HG03469 (cell line): ENCODE measurements at regions not wholly inside any gene's neighbourhood (a gene's known extent, or its start where the extent isn't known, plus 50 kb on each side); places are given as distances from the start of the nearest gene placed in this dataset.

Source experiments
- ATAC-seq: cut with Tn5 transposase; IDR thresholded peaks from one replicate; pipeline ENCODE4 v1.9.1; 2021; ENCODE audit warnings: mild to moderate bottlenecking, moderate library complexity, moderate number of reproducible peaks; ENCODE audit not compliant: unreplicated experiment

GRCh38 chr1:90412563-90412962, 304.5 kb downstream of the BARHL2 start:
- no peak for ATAC-seq

- no peak for ATAC-seq
These were observed 305.9 kb downstream of the BARHL2 start for GRCh38 chr1:90411185-90411584.

GRCh38 chr1:90407737-90408136, 309.4 kb downstream of the BARHL2 start:
- no peak for ATAC-seq

GRCh38 chr1:90405726-90406125, 311.4 kb downstream of the BARHL2 start:
- ATAC-seq, result no peak

GRCh38 chr1:90402893-90403849, 313.9 kb downstream of the BARHL2 start:
- no peak for ATAC-seq

- ATAC-seq, result no peak
These were observed 317.0 kb downstream of the BARHL2 start for GRCh38 chr1:90400131-90400530.

- no peak for ATAC-seq
These were observed 320.2 kb downstream of the BARHL2 start for GRCh38 chr1:90396917-90397316.

- no peak for ATAC-seq
These were observed 322.9 kb downstream of the BARHL2 start for GRCh38 chr1:90394247-90394646.

GRCh38 chr1:90393025-90393424, 324.1 kb downstream of the BARHL2 start:
- ATAC-seq, result no peak

- ATAC-seq, result no peak
These were observed 326.0 kb downstream of the BARHL2 start for GRCh38 chr1:90391126-90391525.

GRCh38 chr1:90387805-90388204, 329.3 kb downstream of the BARHL2 start:
- no peak for ATAC-seq

- ATAC-seq, result no peak
These were observed 330.0 kb downstream of the BARHL2 start for GRCh38 chr1:90386899-90387720.

- ATAC-seq, result no peak
These were observed 332.9 kb downstream of the BARHL2 start for GRCh38 chr1:90384193-90384592.

- no peak for ATAC-seq
These were observed 334.9 kb downstream of the BARHL2 start for GRCh38 chr1:90382161-90382560.

GRCh38 chr1:90381598-90381997, 335.5 kb downstream of the BARHL2 start:
- no peak for ATAC-seq

GRCh38 chr1:90371448-90371813, 345.7 kb downstream of the BARHL2 start:
- ATAC-seq, result no peak

- ATAC-seq, result no peak
These were observed 346.2 kb downstream of the BARHL2 start for GRCh38 chr1:90370686-90371447.

GRCh38 chr1:90362163-90362562, 354.9 kb downstream of the BARHL2 start:
- no peak for ATAC-seq

GRCh38 chr1:90361026-90361425, 356.1 kb downstream of the BARHL2 start:
- no peak for ATAC-seq

GRCh38 chr1:90359994-90360393, 357.1 kb downstream of the BARHL2 start:
- ATAC-seq, result no peak

GRCh38 chr1:90358448-90358847, 358.7 kb downstream of the BARHL2 start:
- ATAC-seq, result no peak
